GM21786 (cell line): ENCODE measurements at regions not wholly inside any gene's neighbourhood (a gene's known extent, or its start where the extent isn't known, plus 50 kb on each side); places are given as distances from the start of the nearest gene placed in this dataset.
"Not testable (repeated sequence)": the region's sequence is repeated elsewhere in the genome, so short reads cannot be mapped to it uniquely, and the experiment has no call there.

Source experiments
- ATAC-seq: cut with Tn5 transposase; IDR thresholded peaks from one replicate; pipeline ENCODE4 v1.9.1; 2021; ENCODE audit not compliant: unreplicated experiment

DNA sequence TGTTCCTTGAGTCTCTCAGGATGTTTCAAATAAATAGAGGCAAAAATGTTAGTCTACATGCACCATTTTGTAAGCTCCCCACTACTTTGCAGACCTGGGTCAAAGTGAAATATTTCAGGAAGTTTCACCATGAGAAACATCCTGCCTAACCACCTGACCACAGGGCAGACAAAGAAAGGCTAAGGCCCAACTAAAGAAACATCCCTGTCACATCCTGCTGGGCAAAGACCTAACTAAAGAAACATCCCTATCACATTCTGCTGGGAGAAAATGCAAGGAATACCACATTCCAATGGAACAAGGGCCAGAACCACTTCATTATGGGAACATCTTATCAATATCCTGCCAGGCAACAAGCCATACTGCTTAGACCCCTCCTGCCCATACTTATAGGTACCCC, 1303.4 kb downstream of the TECRL start:
- no peak for ATAC-seq

GRCh38 chr4:63090641-63091040, 1318.6 kb downstream of the TECRL start:
- no peak for ATAC-seq

DNA sequence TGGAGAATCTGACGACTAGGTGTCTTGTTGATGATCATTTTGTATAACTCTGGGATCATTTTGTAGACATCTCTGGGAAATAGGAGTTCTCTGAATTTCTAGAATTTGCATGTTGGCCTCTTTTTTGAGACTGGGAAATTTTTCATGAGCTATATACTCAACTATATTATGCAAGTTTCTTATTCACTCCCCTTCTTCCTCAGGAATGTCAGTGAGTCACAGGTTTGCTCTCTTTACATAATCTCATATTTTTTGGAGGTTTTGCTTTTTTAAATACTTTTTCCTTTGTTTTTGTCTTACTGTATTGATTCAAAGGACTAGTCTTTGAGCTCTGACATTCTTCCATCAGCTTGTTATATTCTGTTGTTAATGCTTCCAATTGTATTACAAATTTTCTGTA, 1324.2 kb downstream of the TECRL start:
- ATAC-seq, result no peak

GRCh38 chr4:63080934-63081333, 1328.3 kb downstream of the TECRL start:
- ATAC-seq, result no peak

DNA sequence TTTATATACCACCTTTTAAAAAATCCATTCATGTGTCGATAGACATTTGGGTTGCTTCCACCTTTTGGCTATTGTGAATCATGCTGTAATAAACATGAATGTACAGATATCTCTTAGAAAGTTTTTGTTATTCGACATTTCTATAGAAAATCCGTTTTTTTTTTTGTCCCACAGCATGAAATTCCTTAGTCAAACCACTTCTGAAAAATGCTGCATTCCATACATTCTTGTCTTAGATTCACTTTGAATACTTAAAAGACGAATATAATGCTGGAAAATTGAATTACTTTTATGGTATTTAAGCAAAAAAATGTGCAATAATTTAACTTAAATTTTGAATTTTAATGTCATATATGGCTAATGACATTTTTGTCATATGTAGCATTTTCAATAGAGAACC, 1345.5 kb downstream of the TECRL start:
- ATAC-seq, result no peak

GRCh38 chr4:63062891-63063290, 1346.4 kb downstream of the TECRL start:
- not testable (repeated sequence) for ATAC-seq

DNA sequence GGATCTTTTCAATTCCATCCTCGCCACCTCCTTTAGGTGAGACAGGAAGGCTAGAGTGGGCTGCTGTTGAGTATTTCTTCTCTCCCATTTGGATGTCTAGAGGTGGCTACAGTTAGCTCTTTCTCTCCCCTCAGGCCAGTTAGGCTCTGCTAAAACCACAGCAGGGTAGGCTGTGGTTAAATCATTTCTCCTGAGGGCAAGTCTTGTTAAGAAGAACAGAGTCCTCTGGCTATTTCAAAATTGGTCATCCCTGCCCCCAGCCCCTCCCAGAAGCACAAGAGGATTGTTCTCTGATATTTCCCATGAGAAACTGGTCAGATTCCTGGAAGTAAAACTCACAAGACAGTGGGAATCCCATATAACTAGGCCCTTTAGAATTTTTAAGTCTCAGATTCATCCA, 1359.5 kb downstream of the TECRL start:
- no peak for ATAC-seq

- no peak for ATAC-seq
Observed at GRCh38 chr4:63049278-63049677, 1360.0 kb downstream of the TECRL start.

GRCh38 chr4:63036159-63036866, 1372.9 kb downstream of the TECRL start:
- no peak for ATAC-seq

DNA sequence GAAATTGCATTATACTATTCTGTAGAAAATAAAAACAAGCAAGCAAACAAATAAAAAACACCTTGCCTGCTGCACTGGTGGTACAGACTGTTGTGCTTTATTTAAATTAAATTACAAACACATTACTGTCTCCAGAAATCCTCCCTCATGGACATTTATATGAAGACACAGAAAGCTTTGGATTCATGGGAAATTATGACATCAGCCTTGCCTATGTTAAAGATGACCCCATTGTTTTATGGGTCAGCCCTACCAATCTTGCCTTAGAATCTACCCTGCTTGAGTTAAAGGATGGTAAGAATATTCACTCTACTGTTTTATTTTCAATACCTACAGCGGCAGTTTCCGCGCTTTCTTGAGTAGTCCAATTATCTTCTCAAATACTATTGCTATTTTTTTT, 1379.9 kb downstream of the TECRL start:
- ATAC-seq, result no peak

DNA sequence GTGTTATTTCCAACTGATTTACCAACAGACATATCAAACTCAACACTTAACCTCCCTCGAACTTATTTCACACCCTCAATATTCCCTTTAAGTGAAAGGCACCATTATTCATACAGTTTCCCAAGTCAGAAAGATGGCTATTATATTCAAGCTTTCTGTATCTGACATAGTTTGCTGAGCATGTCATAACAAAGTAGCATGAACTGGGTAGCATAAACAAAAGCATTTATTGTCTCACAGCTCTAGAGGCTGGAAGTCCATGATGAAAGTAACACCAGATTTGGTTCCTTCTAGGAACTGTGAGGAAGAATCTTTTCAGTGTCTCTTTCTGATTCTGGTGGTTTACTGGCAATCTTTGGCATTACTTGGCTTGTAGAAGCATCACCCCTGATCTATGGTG, 1388.6 kb downstream of the TECRL start:
- no peak for ATAC-seq

DNA sequence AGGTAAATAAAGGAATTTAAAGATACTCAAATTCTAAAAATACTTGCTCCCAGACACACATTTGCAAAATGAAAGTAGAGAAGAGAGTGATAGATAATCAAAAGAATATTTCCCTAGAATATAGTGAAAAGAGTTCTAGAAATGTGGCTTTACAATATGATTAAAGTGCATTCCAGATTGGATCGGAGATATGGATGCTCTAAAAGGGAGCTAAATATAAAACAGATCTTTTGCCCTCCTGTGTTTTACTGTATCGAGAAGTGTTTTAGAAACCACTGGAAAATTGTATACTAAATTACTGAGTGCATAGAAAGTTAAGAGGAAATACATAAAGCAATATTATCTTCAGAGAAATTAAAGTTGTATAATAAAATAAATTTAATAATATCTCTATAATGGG, 1392.0 kb downstream of the TECRL start:
- ATAC-seq, result no peak

GRCh38 chr4:62970846-62971245, 1438.4 kb downstream of the TECRL start:
- ATAC-seq, result no peak

GRCh38 chr4:62960415-62960814, 1448.8 kb downstream of the TECRL start:
- ATAC-seq, result no peak

- ATAC-seq, result no peak
Observed at GRCh38 chr4:62953752-62954151, 1455.5 kb downstream of the TECRL start.

DNA sequence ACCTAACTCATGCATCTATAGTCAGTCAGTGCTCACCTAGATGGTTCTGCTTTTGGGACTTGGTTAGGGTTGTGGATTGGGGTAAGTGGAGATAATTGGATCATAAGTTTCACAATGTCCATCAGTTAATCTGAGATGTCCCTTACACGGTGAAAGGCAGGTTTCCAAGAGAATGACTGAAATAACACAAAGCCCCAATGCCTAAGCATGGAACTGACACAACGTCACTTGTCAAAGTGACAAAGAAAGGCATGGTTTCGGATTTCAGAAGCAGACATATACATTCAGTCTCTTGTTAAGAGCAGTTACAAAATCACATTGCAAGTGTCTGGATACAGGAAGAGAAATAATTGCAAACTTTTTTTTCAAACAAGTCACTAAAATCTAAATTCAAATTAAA, 1456.9 kb downstream of the TECRL start:
- no peak for ATAC-seq

- ATAC-seq, result no peak
Observed at GRCh38 chr4:62948108-62948507, 1461.1 kb downstream of the TECRL start.

GRCh38 chr4:62940229-62940628, 1469.0 kb downstream of the TECRL start:
- no peak for ATAC-seq

- ATAC-seq, result no peak
Observed at GRCh38 chr4:62930884-62931283, 1478.4 kb downstream of the TECRL start.

DNA sequence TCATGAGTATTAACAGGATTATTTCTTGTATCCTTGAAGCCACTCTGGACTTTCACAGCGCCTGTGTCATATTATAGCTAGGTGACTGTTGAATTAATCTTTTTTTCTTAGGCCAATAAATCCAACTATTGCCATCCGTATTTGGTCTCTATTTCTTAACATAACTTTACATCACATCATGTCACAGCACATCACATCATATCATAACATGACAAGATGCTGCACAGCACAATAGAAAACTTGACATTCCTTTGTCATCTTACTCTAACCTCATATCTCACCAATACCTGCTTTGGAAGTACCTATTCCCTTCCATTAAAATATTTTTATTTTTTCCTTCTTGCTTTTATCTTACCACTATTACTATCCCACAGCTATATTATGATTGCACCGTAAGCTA, 1480.8 kb downstream of the TECRL start:
- ATAC-seq, result no peak

- no peak for ATAC-seq
Observed at GRCh38 chr4:62927574-62927973, 1481.7 kb downstream of the TECRL start.

GRCh38 chr4:62923783-62924182, 1485.5 kb downstream of the TECRL start:
- no peak for ATAC-seq

GRCh38 chr4:62917649-62918048, 1491.6 kb downstream of the TECRL start:
- ATAC-seq, result no peak
